GM19043 (cell line): ENCODE measurements at regions not wholly inside any gene's neighbourhood (a gene's known extent, or its start where the extent isn't known, plus 50 kb on each side); places are given as distances from the start of the nearest gene placed in this dataset.
A peak's percentile ranks its signal among the peaks of the same experiment; 100 is the strongest.

Experiments used
- ATAC-seq: cut with Tn5 transposase; IDR thresholded peaks from one replicate; pipeline ENCODE4 v1.9.1; 2021; ENCODE audit warnings: low read depth; ENCODE audit not compliant: unreplicated experiment

- no peak for ATAC-seq
Observed at GRCh38 chr6:141700819-141701218, 431.9 kb upstream of the GJE1 start.

- peak; percentile 86 for ATAC-seq
Observed at GRCh38 chr6:141688916-141689315, 443.8 kb upstream of the GJE1 start.

GRCh38 chr6:141685416-141685815 lies 447.3 kb upstream of the GJE1 start:
- ATAC-seq: no peak

GRCh38 chr6:141682391-141682790 lies 450.3 kb upstream of the GJE1 start:
- ATAC-seq: no peak

- ATAC-seq: peak; percentile 80
Observed at GRCh38 chr6:141677598-141678211, 455.0 kb upstream of the GJE1 start.

- ATAC-seq: no peak
Observed at GRCh38 chr6:141675957-141676356, 456.8 kb upstream of the GJE1 start.

- ATAC-seq: no peak
Observed at GRCh38 chr6:141669141-141669540, 463.6 kb upstream of the GJE1 start.

- ATAC-seq: no peak
Observed at GRCh38 chr6:141667580-141668309, 465.0 kb upstream of the GJE1 start.

- ATAC-seq: no peak
Observed at GRCh38 chr6:141666187-141666586, 466.5 kb upstream of the GJE1 start.

GRCh38 chr6:141664744-141665143 lies 468.0 kb upstream of the GJE1 start:
- ATAC-seq: no peak

GRCh38 chr6:141659582-141659981 lies 473.1 kb upstream of the GJE1 start:
- ATAC-seq: no peak

- ATAC-seq: no peak
Observed at GRCh38 chr6:141658696-141659095, 474.0 kb upstream of the GJE1 start.

GRCh38 chr6:141657812-141658211 lies 474.9 kb upstream of the GJE1 start:
- ATAC-seq: no peak

GRCh38 chr6:141653590-141653989 lies 479.1 kb upstream of the GJE1 start:
- no peak for ATAC-seq

- ATAC-seq: no peak
Observed at GRCh38 chr6:141641951-141642350, 490.8 kb upstream of the GJE1 start.

- no peak for ATAC-seq
Observed at GRCh38 chr6:141641406-141641805, 491.3 kb upstream of the GJE1 start.

- no peak for ATAC-seq
Observed at GRCh38 chr6:141635621-141636020, 497.1 kb upstream of the GJE1 start.

- ATAC-seq: no peak
Observed at GRCh38 chr6:141634269-141634668, 498.5 kb upstream of the GJE1 start.

GRCh38 chr6:141624301-141624700 lies 508.4 kb upstream of the GJE1 start:
- no peak for ATAC-seq

- ATAC-seq: no peak
Observed at GRCh38 chr6:141618180-141618581, 514.5 kb upstream of the GJE1 start.

- ATAC-seq: no peak
Observed at GRCh38 chr6:141610741-141611140, 522.0 kb upstream of the GJE1 start.

GRCh38 chr6:141607956-141608355 lies 524.8 kb upstream of the GJE1 start:
- no peak for ATAC-seq
